ENCODE measurements at regions not wholly inside any gene's neighbourhood (a gene's known extent, or its start where the extent isn't known, plus 50 kb on each side); places are given as distances from the start of the nearest gene placed in this dataset.

- TF ChIP-seq CTCF (conservative IDR thresholded peaks at IDR 0.05; ENCODE audit: low read depth, low read length) (no peak), NFE2L2 (IDR thresholded peaks at IDR 0.05; ENCODE audit: low read depth, low read length) (no peak), FOS (IDR thresholded peaks at IDR 0.05; ENCODE audit: low read depth, low read length) (no peak), RFX5 (IDR thresholded peaks at IDR 0.05; ENCODE audit: low read depth, low read length) (no peak)
Measured at GRCh38 chr22:46064966-46065666, 85.2 kb upstream of the PPARA start.

Data from IMR-90 (cell line).